Bronchial epithelial cell (primary cell): ENCODE measurements at regions not wholly inside any gene's neighbourhood (a gene's known extent, or its start where the extent isn't known, plus 50 kb on each side); places are given as distances from the start of the nearest gene placed in this dataset.
"Not testable (repeated sequence)": the region's sequence is repeated elsewhere in the genome, so short reads cannot be mapped to it uniquely, and the experiment has no call there.

Experiments used
- DNase-seq: peaks from one replicate; pipeline ENCODE4 v3.0.0-alpha.2; 2010; ENCODE audit warnings: low read depth
- FAIRE-seq: peaks from 2 replicates; lab custom pipeline; 2011; peaks lifted over from hg19 to GRCh38; lab: Jason Lieb, UNC
- H3K27me3 ChIP-seq: 2 replicates; pipeline ENCODE4 v1.5.1; 2011; ENCODE audit warnings: low read length; ENCODE audit not compliant: control insufficient read depth, insufficient read depth
- H3K36me3 ChIP-seq: 2 replicates; pipeline ENCODE4 v1.5.1; 2011; ENCODE audit warnings: low read length; ENCODE audit not compliant: control insufficient read depth, insufficient read depth
- H3K4me3 ChIP-seq: 2 replicates; pipeline ENCODE4 v1.5.1; 2011; ENCODE audit warnings: mild to moderate bottlenecking, low read depth, low read length, control low read depth
- TF ChIP-seq, protein P1 (sequence below): IDR thresholded peaks from 2 replicates; pipeline ENCODE4 v1.5.1; 2011; ENCODE audit warnings: mild to moderate bottlenecking, moderate library complexity, low read length, control low read depth, inconsistent platforms; ENCODE audit not compliant: insufficient read depth, severe bottlenecking

- DNase-seq (peak; percentile 82), FAIRE-seq (no peak)
- no peaks in the 10 kb centered on the region for H3K36me3 ChIP-seq
- H3K27me3 ChIP-seq: no peaks in the 10 kb centered on the region
- H3K4me3 ChIP-seq: peak overlapping the region; percentile 72
- TF ChIP-seq, protein P1, sequence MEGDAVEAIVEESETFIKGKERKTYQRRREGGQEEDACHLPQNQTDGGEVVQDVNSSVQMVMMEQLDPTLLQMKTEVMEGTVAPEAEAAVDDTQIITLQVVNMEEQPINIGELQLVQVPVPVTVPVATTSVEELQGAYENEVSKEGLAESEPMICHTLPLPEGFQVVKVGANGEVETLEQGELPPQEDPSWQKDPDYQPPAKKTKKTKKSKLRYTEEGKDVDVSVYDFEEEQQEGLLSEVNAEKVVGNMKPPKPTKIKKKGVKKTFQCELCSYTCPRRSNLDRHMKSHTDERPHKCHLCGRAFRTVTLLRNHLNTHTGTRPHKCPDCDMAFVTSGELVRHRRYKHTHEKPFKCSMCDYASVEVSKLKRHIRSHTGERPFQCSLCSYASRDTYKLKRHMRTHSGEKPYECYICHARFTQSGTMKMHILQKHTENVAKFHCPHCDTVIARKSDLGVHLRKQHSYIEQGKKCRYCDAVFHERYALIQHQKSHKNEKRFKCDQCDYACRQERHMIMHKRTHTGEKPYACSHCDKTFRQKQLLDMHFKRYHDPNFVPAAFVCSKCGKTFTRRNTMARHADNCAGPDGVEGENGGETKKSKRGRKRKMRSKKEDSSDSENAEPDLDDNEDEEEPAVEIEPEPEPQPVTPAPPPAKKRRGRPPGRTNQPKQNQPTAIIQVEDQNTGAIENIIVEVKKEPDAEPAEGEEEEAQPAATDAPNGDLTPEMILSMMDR: peak; percentile 37
Measured at GRCh38 chr13:99087098-99087953, 109.5 kb upstream of the DOCK9 start.

DNA sequence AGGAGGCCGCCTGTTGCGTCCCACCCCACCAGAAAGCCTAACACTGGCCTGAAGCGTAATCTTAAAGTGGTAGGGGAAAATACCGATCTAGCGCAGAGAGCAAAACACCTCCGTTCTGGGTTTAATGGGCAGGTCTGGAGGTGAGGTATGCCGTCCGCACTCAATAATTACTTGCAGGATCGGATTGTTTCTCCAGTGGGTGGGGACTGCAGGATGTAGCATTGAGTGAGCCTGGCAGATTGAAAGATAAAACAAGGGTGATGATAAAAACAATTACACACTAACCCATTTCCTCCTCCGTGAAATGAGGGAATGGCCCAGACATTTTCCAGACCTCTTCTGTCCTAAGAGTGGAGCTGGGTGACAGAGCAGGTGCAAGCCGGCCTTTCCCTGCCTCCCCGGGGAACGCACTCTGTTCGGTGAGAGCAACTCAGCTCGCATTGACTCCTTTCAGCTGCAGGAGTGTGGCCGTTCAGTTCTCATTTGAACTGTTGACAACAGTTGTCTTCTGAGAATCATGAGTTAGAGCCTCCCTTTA, 110.2 kb upstream of the DOCK9 start:
- FAIRE-seq: peak; percentile 64

DNA sequence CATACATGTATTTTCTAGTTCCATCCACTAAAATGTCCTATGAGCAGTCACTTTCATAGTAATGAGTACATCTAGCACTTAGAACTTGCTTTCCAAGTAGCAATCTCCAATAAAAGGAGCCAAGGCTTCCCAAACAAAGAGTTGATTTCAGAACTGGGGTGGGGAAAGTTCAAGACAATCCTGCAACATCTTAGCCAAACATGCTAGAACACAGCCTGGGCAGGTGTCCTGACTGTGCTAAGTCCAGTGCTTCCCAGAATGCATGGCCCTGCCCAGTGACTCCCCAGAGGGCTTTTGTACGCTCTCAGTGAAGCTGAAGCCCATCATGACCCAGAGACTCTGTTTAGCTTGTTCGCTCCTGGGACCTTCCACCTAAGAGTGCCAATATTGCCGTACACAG, 106.7 kb upstream of the UBAC2 start:
- TF ChIP-seq, protein P1: no peak
- H3K27me3 ChIP-seq: no peaks in the 10 kb centered on the region
- peak; percentile 89 for FAIRE-seq
- H3K4me3 ChIP-seq: no peak overlapping the region
- DNase-seq: peak; percentile 51
- no peaks in the 10 kb centered on the region for H3K36me3 ChIP-seq

More for the DNA sequence above, 110.2 kb upstream of the DOCK9 start:
- H3K36me3 ChIP-seq: no peaks in the 10 kb centered on the region
- no peaks in the 10 kb centered on the region for H3K27me3 ChIP-seq
- H3K4me3 ChIP-seq: peak overlapping the region; percentile 72
- peak; percentile 56 for DNase-seq
- TF ChIP-seq, protein P1: no peak

GRCh38 chr13:99101831-99102230, 98.8 kb upstream of the UBAC2 start:
- not testable (repeated sequence) for H3K27me3 ChIP-seq, DNase-seq, H3K4me3 ChIP-seq, H3K36me3 ChIP-seq, FAIRE-seq

- TF ChIP-seq, protein P1: no peak
- FAIRE-seq (no peak), DNase-seq (no peak)
- Histone ChIP-seq H3K4me3 (no peak overlapping the region), H3K27me3 (no peaks in the 10 kb centered on the region), H3K36me3 (no peaks in the 10 kb centered on the region)
Measured at GRCh38 chr13:99103536-99103935, 97.1 kb upstream of the UBAC2 start.

DNA sequence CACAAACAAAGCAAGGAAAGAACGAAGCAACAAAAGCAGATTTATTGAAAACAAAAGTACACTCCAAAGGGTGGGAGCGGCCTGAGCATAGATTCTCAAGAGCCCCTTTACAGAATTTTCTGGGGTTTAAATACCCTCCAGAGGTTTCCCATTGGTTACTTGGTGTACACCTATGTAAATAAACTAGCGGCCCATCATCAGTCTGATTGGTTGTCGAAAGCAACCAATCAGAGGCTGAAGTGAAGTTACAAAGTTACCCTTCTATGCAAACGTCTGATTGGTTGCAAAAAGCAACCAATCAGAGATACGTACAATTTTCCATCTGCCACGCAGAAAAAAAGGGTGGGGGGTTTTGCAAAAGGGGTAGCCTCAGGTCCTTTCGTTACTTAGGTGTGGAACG, 96.3 kb upstream of the UBAC2 start:
- no peaks in the 10 kb centered on the region for H3K36me3 ChIP-seq
- TF ChIP-seq, protein P1: no peak
- H3K27me3 ChIP-seq: no peaks in the 10 kb centered on the region
- H3K4me3 ChIP-seq: no peak overlapping the region
- DNase-seq (no peak), FAIRE-seq (no peak)
